ENCODE measurements at regions not wholly inside any gene's neighbourhood (a gene's known extent, or its start where the extent isn't known, plus 50 kb on each side); places are given as distances from the start of the nearest gene placed in this dataset.

GRCh38 chr9:135260221-135261180 lies 173.0 kb downstream of the OLFM1 start:
- no peak for ATAC-seq
- no peak overlapping the region for H3K27ac Mint-ChIP-seq
- no peaks in the 10 kb centered on the region for H3K36me3 Mint-ChIP-seq (ENCODE audit: low read depth)
- peaks cover 3% of the 10 kb centered on the region for H3K27me3 Mint-ChIP-seq
- no peak for DNase-seq
- H3K4me3 Mint-ChIP-seq: no peak overlapping the region
- no peaks in the 10 kb centered on the region for H3K9me3 ChIP-seq (ENCODE audit: control insufficient read depth, low read length, poor library complexity, severe bottlenecking)
- H3K4me1 Mint-ChIP-seq: no peaks in the 10 kb centered on the region

- peaks cover 3% of the 10 kb centered on the region for H3K36me3 Mint-ChIP-seq (ENCODE audit: low read depth)
- no peak for DNase-seq
- H3K4me3 Mint-ChIP-seq: no peak overlapping the region
- H3K4me1 Mint-ChIP-seq: no peaks in the 10 kb centered on the region
- no peak for ATAC-seq
- no peak overlapping the region for H3K27ac Mint-ChIP-seq
- H3K9me3 ChIP-seq (ENCODE audit: control insufficient read depth, low read length, poor library complexity, severe bottlenecking): no peaks in the 10 kb centered on the region
- peaks cover 20% of the 10 kb centered on the region for H3K27me3 Mint-ChIP-seq
These were observed 174.8 kb downstream of the OLFM1 start for GRCh38 chr9:135262248-135262647.

DNA sequence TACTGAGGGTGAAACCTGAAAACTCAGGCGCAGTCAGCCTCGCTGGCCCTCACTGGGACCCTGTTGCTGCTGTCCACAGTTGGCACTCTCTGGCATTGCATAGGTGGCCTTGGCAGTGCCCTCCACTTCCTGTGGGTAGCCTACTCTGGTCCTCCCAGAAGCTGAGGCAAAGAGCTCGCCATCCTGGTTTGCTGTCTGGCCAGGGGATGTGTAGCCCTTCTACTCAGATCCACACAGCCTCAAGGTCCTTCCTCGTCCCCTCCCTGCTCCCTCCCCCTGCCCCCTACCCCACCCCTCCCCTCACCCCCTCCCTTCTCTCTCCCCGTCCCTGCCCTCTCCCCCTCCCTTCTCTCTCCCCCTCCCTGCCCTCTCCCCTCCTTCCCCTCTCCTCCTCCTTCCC lies 176.0 kb downstream of the OLFM1 start:
- DNase-seq (no peak), ATAC-seq (no peak)
- no peaks in the 10 kb centered on the region for H3K9me3 ChIP-seq (ENCODE audit: control insufficient read depth, low read length, poor library complexity, severe bottlenecking)
- Mint-ChIP-seq H3K36me3 (ENCODE audit: low read depth) (peaks cover 3% of the 10 kb centered on the region), H3K27ac (no peak overlapping the region), H3K4me1 (no peaks in the 10 kb centered on the region), H3K27me3 (peaks cover 31% of the 10 kb centered on the region), H3K4me3 (no peak overlapping the region)

DNA sequence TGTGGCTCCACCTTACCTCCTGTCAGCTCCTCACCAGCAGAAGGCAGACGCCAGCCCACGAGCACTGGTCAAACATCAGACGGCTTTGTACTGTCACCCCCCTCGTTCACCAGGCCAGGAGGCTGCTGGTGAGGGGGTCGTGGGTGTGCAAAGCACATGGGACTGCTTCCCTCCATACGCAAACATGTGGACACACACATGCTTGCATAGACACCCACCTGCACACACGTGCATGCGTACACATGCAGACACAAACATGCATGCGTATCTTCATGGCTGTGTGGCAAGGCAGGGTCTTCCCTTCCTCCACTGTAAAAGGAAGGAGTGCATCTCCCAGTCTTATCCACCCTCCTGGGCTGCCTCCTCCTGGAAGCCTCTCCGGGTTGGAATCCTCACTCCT lies 178.5 kb downstream of the OLFM1 start:
- H3K4me1 Mint-ChIP-seq: no peaks in the 10 kb centered on the region
- no peaks in the 10 kb centered on the region for H3K9me3 ChIP-seq (ENCODE audit: control insufficient read depth, low read length, poor library complexity, severe bottlenecking)
- peaks cover 3% of the 10 kb centered on the region for H3K36me3 Mint-ChIP-seq (ENCODE audit: low read depth)
- DNase-seq (no peak), ATAC-seq (no peak)
- no peak overlapping the region for H3K4me3 Mint-ChIP-seq
- peaks cover 38% of the 10 kb centered on the region for H3K27me3 Mint-ChIP-seq
- H3K27ac Mint-ChIP-seq: no peak overlapping the region

DNA sequence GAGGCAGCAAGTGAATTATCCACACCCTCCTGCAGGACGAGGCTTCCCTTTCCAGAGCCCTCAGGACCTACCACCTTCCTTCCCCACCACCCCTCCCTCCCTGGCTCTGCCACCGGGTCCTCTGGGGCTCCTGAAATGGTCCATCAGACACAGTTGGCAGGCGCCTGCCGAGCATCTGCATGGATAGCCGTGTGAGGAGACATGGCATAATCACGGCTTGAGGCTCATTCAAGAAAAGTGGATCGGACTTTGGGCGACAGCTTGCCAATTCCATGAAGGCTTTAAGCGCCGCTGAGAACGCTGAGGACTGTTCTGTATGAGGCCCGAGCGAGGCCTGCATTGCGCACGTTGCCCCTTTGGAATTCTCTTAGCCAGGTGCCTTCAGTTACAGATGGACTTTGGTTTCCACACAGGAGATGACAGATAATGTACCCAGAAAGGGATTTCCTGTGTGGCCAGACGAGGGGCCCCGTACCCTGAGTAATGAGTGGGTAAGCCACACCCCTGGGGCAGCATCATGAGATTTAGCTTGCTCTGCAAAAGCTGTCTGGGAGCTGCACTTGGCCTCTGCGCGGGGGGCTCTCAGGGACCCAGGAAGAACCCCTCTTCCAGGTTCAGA lies 179.8 kb downstream of the OLFM1 start:
- Mint-ChIP-seq H3K27me3 (peaks cover 52% of the 10 kb centered on the region), H3K36me3 (ENCODE audit: low read depth) (peaks cover 3% of the 10 kb centered on the region), H3K4me3 (no peak overlapping the region), H3K27ac (no peak overlapping the region), H3K4me1 (no peaks in the 10 kb centered on the region)
- no peak for ATAC-seq
- no peak for DNase-seq
- H3K9me3 ChIP-seq (ENCODE audit: control insufficient read depth, low read length, poor library complexity, severe bottlenecking): no peaks in the 10 kb centered on the region

DNA sequence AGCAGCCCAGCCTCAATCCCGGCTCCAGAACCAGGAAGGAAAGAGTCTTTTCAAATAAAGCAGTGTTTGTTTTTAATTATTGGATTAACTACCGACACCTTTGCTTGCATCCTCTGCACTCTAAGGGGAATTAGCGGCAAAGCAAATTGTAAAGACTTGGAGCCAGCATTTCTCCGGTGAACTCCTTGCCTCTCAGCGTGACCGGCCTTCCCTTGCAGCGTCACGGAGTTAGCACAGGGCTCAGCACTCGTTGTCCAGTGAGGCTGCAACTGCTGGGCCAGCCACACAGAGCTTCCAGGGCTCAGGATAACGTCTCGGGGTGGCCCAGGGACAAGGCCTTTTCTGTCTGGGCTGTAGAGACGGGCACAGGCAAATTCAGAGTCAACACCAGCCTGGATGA lies 180.6 kb downstream of the OLFM1 start:
- no peaks in the 10 kb centered on the region for H3K4me1 Mint-ChIP-seq
- DNase-seq: no peak
- H3K4me3 Mint-ChIP-seq: no peak overlapping the region
- no peak for ATAC-seq
- no peak overlapping the region for H3K27ac Mint-ChIP-seq
- peaks cover 59% of the 10 kb centered on the region for H3K27me3 Mint-ChIP-seq
- H3K9me3 ChIP-seq (ENCODE audit: control insufficient read depth, low read length, poor library complexity, severe bottlenecking): no peaks in the 10 kb centered on the region
- peaks cover 3% of the 10 kb centered on the region for H3K36me3 Mint-ChIP-seq (ENCODE audit: low read depth)

- ATAC-seq: no peak
- no peak for DNase-seq
- no peak overlapping the region for H3K4me3 Mint-ChIP-seq
- H3K27me3 Mint-ChIP-seq: peaks cover 67% of the 10 kb centered on the region
- no peaks in the 10 kb centered on the region for H3K9me3 ChIP-seq (ENCODE audit: control insufficient read depth, low read length, poor library complexity, severe bottlenecking)
- peaks cover 3% of the 10 kb centered on the region for H3K36me3 Mint-ChIP-seq (ENCODE audit: low read depth)
- H3K4me1 Mint-ChIP-seq: no peaks in the 10 kb centered on the region
- H3K27ac Mint-ChIP-seq: no peak overlapping the region
These were observed 181.5 kb downstream of the OLFM1 start for GRCh38 chr9:135268981-135269380.

DNA sequence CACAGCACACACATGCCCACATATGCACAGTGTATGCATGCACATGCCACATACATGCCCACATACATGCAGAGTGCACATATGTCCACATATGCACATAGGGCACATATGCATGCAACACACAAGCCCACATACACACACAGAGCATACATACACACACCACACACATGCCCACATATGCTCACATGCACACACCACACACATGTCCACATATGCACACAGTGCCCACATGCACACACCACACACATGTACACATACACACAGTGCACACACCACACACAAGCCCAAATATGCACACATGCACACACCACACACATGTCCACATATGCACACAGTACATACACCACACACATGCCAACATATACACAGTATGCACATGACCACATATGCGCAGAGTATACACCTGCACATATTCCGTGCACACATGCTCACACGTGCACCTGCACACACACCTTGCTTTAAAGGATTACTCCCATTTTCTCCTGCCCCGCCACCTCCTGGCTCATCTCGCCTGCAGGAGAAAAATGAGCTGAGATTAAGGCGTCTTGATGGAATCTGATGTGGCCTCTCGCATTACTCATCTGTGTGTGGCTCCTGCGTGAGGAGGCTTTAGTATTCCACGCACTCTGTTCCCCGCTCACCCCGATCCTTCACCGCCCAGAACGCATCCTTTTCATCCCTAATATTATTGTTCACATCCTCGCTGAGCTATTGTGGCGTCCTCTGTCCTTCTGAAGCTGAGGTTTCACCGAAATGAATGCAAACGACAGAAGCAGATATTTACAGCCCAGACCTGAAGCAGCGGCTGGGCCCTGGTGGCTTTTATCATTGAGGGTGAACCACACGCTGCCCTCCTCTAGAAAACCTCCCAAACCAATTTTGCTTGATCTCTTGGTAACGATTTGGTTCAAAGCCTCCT lies 182.7 kb downstream of the OLFM1 start:
- peaks cover 3% of the 10 kb centered on the region for H3K36me3 Mint-ChIP-seq (ENCODE audit: low read depth)
- no peaks in the 10 kb centered on the region for H3K4me1 Mint-ChIP-seq
- peaks cover 74% of the 10 kb centered on the region for H3K27me3 Mint-ChIP-seq
- no peak overlapping the region for H3K4me3 Mint-ChIP-seq
- ATAC-seq (no peak), DNase-seq (no peak)
- no peaks in the 10 kb centered on the region for H3K9me3 ChIP-seq (ENCODE audit: control insufficient read depth, low read length, poor library complexity, severe bottlenecking)
- no peak overlapping the region for H3K27ac Mint-ChIP-seq

- Mint-ChIP-seq H3K4me3 (no peak overlapping the region), H3K27me3 (peaks cover 70% of the 10 kb centered on the region), H3K27ac (no peak overlapping the region), H3K36me3 (ENCODE audit: low read depth) (no peaks in the 10 kb centered on the region), H3K4me1 (peaks cover 3% of the 10 kb centered on the region)
- ATAC-seq: no peak
- no peaks in the 10 kb centered on the region for H3K9me3 ChIP-seq (ENCODE audit: control insufficient read depth, low read length, poor library complexity, severe bottlenecking)
- DNase-seq: no peak
These were observed 184.0 kb downstream of the OLFM1 start for GRCh38 chr9:135271425-135271824.

DNA sequence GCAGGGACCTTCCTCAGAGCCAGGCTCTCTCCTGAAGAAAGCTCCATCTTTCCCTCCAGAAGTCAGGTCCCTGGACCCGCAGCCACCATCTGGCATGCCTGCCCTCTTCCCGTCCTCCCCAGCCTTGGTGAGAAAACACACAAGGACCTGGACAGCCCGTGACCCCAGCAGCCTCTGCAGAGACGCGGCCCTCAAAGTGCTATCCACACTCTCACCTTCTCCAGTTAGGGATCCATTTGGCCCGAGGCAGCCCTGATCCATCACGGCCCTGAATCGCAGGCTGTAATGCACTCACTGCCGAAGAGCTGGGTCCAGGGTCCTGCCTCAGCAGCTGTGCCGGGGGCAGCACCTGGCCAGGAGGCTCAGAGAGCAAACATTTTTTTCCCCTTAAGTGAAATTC lies 185.1 kb downstream of the OLFM1 start:
- Mint-ChIP-seq H3K4me1 (peaks cover 3% of the 10 kb centered on the region), H3K27ac (no peak overlapping the region), H3K27me3 (peaks cover 67% of the 10 kb centered on the region), H3K4me3 (no peak overlapping the region), H3K36me3 (ENCODE audit: low read depth) (no peaks in the 10 kb centered on the region)
- no peaks in the 10 kb centered on the region for H3K9me3 ChIP-seq (ENCODE audit: control insufficient read depth, low read length, poor library complexity, severe bottlenecking)
- DNase-seq: no peak
- no peak for ATAC-seq

DNA sequence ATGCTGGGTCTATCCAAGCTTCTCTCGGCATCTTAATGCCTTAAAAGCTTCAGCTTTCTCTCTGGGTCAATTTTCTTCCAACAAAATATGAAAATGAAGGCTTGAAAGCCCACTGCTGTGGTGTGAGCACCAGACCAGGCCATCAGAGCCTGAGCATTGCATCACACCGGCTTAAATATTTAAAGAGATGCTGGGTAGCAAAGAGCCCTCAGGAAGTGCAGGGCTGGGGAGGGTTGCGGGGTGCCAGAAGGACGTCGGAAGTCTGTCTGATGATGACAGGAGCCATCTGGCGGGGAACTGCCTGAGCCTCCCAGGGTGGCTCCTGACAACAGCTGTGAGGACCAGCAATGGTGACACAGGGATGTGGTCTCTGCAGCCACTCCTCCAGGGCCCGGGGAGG lies 185.5 kb downstream of the OLFM1 start:
- DNase-seq (no peak), ATAC-seq (no peak)
- Mint-ChIP-seq H3K4me1 (peaks cover 3% of the 10 kb centered on the region), H3K36me3 (ENCODE audit: low read depth) (no peaks in the 10 kb centered on the region), H3K4me3 (no peak overlapping the region), H3K27me3 (peaks cover 63% of the 10 kb centered on the region), H3K27ac (no peak overlapping the region)
- no peaks in the 10 kb centered on the region for H3K9me3 ChIP-seq (ENCODE audit: control insufficient read depth, low read length, poor library complexity, severe bottlenecking)

DNA sequence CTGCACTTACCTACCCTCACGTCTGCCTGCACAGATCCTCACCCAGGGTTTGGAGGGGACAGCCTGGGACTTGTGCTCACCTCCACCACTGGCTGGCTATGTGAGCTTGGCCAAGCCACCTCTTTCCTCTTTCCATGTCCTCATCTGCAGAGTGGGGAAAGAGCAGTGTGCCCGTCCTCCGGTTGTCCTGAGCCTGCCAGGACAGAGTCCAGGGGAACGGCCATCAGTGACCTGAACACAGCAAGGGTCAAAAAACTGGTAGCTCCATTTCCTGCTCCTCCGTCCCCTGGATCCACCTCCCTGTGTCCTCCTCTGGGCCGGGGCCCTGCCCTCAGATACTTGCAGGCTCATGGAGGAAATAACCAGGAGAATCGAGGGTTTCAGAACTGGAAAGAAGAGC lies 187.7 kb downstream of the OLFM1 start:
- no peak for ATAC-seq
- Mint-ChIP-seq H3K27me3 (peaks cover 57% of the 10 kb centered on the region), H3K4me1 (peaks cover 3% of the 10 kb centered on the region), H3K36me3 (ENCODE audit: low read depth) (no peaks in the 10 kb centered on the region), H3K4me3 (no peak overlapping the region), H3K27ac (no peak overlapping the region)
- no peak for DNase-seq
- no peaks in the 10 kb centered on the region for H3K9me3 ChIP-seq (ENCODE audit: control insufficient read depth, low read length, poor library complexity, severe bottlenecking)

All from T-helper 17 cell (primary cell).